ENCODE measurements at regions not wholly inside any gene's neighbourhood (a gene's known extent, or its start where the extent isn't known, plus 50 kb on each side); places are given as distances from the start of the nearest gene placed in this dataset.

DNA sequence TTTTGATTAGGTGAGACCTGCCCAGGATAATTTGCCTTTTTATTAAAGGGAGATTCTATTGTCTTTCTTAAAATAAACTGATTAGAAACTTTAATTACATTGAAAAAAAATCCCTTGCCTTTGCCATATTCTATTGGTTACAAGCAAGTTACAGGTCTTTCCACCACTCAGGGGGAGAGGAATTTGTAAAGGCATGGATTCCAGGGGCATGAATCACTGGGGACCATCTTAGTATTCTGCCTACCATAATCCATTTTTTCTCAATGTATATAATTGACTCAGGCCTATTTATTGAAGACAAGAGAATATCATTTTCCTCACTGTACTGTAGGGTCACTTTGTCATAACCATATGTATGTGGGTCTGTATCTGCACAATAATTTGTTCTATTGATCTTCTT lies 124.3 kb upstream of the PDE4B start:
- Mint-ChIP-seq H3K4me3 (no peak overlapping the region), H3K36me3 (ENCODE audit: low read depth) (no peaks in the 10 kb centered on the region; the same call in 2 of the 3 replicates), H3K9me3 (peaks cover 7% of the 10 kb centered on the region; the same call in 2 of the 3 replicates), H3K27me3 (ENCODE audit: insufficient read depth, low read depth, poor library complexity) (peaks cover 2% of the 10 kb centered on the region), H3K27ac (no peak overlapping the region), H3K4me1 (no peaks in the 10 kb centered on the region)
- no peaks in the 10 kb centered on the region for H4K20me1 ChIP-seq (replicated peaks; ENCODE audit: insufficient read depth)
- no peak overlapping the region for H2AFZ ChIP-seq
- no peaks in the 10 kb centered on the region for H3K27me3 ChIP-seq (ENCODE audit: insufficient read depth)
- H3K36me3 ChIP-seq (ENCODE audit: insufficient read depth): no peaks in the 10 kb centered on the region
- ATAC-seq (no peak), DNase-seq (ENCODE audit: low spot score) (peak; percentile 7)
- no peak overlapping the region for H3K4me3 ChIP-seq
- TF ChIP-seq POLR2AphosphoS5 (IDR thresholded peaks at IDR 0.05; ENCODE audit: low read depth) (no peak), EZH2 (IDR thresholded peaks at IDR 0.05; ENCODE audit: low read depth, unreplicated experiment) (no peak), JUNB (IDR thresholded peaks at IDR 0.05; ENCODE audit: unreplicated experiment) (no peak), NANOG (IDR thresholded peaks at IDR 0.05; ENCODE audit: borderline replicate concordance) (no peak), EZH2phosphoT487 (IDR thresholded peaks at IDR 0.05; ENCODE audit: unreplicated experiment) (no peak), ZNF331 (CRISPR knock-in tag; IDR thresholded peaks at IDR 0.05; ENCODE audit: low read depth) (no peak), STAT1 (IDR thresholded peaks at IDR 0.05; ENCODE audit: unreplicated experiment) (no peak), ZNF114 (CRISPR knock-in tag; IDR thresholded peaks at IDR 0.05) (no peak), CREB1 (CRISPR knock-in tag; IDR thresholded peaks at IDR 0.05; ENCODE audit: low read depth) (no peak)
- TF ChIP-seq, protein P1, sequence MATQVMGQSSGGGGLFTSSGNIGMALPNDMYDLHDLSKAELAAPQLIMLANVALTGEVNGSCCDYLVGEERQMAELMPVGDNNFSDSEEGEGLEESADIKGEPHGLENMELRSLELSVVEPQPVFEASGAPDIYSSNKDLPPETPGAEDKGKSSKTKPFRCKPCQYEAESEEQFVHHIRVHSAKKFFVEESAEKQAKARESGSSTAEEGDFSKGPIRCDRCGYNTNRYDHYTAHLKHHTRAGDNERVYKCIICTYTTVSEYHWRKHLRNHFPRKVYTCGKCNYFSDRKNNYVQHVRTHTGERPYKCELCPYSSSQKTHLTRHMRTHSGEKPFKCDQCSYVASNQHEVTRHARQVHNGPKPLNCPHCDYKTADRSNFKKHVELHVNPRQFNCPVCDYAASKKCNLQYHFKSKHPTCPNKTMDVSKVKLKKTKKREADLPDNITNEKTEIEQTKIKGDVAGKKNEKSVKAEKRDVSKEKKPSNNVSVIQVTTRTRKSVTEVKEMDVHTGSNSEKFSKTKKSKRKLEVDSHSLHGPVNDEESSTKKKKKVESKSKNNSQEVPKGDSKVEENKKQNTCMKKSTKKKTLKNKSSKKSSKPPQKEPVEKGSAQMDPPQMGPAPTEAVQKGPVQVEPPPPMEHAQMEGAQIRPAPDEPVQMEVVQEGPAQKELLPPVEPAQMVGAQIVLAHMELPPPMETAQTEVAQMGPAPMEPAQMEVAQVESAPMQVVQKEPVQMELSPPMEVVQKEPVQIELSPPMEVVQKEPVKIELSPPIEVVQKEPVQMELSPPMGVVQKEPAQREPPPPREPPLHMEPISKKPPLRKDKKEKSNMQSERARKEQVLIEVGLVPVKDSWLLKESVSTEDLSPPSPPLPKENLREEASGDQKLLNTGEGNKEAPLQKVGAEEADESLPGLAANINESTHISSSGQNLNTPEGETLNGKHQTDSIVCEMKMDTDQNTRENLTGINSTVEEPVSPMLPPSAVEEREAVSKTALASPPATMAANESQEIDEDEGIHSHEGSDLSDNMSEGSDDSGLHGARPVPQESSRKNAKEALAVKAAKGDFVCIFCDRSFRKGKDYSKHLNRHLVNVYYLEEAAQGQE (IDR thresholded peaks at IDR 0.05; ENCODE audit: unreplicated experiment): no peak
- TF ChIP-seq, protein P2, sequence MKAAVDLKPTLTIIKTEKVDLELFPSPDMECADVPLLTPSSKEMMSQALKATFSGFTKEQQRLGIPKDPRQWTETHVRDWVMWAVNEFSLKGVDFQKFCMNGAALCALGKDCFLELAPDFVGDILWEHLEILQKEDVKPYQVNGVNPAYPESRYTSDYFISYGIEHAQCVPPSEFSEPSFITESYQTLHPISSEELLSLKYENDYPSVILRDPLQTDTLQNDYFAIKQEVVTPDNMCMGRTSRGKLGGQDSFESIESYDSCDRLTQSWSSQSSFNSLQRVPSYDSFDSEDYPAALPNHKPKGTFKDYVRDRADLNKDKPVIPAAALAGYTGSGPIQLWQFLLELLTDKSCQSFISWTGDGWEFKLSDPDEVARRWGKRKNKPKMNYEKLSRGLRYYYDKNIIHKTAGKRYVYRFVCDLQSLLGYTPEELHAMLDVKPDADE (IDR thresholded peaks at IDR 0.05): no peak
- TF ChIP-seq, protein P3, sequence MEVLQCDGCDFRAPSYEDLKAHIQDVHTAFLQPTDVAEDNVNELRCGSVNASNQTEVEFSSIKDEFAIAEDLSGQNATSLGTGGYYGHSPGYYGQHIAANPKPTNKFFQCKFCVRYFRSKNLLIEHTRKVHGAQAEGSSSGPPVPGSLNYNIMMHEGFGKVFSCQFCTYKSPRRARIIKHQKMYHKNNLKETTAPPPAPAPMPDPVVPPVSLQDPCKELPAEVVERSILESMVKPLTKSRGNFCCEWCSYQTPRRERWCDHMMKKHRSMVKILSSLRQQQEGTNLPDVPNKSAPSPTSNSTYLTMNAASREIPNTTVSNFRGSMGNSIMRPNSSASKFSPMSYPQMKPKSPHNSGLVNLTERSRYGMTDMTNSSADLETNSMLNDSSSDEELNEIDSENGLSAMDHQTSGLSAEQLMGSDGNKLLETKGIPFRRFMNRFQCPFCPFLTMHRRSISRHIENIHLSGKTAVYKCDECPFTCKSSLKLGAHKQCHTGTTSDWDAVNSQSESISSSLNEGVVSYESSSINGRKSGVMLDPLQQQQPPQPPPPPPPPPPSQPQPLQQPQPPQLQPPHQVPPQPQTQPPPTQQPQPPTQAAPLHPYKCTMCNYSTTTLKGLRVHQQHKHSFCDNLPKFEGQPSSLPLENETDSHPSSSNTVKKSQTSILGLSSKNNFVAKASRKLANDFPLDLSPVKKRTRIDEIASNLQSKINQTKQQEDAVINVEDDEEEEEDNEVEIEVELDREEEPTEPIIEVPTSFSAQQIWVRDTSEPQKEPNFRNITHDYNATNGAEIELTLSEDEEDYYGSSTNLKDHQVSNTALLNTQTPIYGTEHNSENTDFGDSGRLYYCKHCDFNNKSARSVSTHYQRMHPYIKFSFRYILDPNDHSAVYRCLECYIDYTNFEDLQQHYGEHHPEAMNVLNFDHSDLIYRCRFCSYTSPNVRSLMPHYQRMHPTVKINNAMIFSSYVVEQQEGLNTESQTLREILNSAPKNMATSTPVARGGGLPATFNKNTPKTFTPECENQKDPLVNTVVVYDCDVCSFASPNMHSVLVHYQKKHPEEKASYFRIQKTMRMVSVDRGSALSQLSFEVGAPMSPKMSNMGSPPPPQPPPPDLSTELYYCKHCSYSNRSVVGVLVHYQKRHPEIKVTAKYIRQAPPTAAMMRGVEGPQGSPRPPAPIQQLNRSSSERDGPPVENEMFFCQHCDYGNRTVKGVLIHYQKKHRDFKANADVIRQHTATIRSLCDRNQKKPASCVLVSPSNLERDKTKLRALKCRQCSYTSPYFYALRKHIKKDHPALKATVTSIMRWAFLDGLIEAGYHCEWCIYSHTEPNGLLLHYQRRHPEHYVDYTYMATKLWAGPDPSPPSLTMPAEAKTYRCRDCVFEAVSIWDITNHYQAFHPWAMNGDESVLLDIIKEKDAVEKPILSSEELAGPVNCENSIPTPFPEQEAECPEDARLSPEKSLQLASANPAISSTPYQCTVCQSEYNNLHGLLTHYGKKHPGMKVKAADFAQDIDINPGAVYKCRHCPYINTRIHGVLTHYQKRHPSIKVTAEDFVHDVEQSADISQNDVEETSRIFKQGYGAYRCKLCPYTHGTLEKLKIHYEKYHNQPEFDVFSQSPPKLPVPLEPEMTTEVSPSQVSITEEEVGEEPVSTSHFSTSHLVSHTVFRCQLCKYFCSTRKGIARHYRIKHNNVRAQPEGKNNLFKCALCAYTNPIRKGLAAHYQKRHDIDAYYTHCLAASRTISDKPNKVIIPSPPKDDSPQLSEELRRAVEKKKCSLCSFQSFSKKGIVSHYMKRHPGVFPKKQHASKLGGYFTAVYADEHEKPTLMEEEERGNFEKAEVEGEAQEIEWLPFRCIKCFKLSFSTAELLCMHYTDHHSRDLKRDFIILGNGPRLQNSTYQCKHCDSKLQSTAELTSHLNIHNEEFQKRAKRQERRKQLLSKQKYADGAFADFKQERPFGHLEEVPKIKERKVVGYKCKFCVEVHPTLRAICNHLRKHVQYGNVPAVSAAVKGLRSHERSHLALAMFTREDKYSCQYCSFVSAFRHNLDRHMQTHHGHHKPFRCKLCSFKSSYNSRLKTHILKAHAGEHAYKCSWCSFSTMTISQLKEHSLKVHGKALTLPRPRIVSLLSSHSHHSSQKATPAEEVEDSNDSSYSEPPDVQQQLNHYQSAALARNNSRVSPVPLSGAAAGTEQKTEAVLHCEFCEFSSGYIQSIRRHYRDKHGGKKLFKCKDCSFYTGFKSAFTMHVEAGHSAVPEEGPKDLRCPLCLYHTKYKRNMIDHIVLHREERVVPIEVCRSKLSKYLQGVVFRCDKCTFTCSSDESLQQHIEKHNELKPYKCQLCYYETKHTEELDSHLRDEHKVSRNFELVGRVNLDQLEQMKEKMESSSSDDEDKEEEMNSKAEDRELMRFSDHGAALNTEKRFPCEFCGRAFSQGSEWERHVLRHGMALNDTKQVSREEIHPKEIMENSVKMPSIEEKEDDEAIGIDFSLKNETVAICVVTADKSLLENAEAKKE (CRISPR knock-in tag; IDR thresholded peaks at IDR 0.05): no peak
- TF ChIP-seq, protein P4, sequence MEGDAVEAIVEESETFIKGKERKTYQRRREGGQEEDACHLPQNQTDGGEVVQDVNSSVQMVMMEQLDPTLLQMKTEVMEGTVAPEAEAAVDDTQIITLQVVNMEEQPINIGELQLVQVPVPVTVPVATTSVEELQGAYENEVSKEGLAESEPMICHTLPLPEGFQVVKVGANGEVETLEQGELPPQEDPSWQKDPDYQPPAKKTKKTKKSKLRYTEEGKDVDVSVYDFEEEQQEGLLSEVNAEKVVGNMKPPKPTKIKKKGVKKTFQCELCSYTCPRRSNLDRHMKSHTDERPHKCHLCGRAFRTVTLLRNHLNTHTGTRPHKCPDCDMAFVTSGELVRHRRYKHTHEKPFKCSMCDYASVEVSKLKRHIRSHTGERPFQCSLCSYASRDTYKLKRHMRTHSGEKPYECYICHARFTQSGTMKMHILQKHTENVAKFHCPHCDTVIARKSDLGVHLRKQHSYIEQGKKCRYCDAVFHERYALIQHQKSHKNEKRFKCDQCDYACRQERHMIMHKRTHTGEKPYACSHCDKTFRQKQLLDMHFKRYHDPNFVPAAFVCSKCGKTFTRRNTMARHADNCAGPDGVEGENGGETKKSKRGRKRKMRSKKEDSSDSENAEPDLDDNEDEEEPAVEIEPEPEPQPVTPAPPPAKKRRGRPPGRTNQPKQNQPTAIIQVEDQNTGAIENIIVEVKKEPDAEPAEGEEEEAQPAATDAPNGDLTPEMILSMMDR (conservative IDR thresholded peaks at IDR 0.05; ENCODE audit: low read depth in 2 of 2): no peak
- H3K9me2 ChIP-seq (ENCODE audit: insufficient read depth): no peaks in the 10 kb centered on the region; the same call in 1 of the 2 replicates
- no peak overlapping the region for H3K4me2 ChIP-seq
- no peaks in the 10 kb centered on the region for H3K4me1 ChIP-seq (ENCODE audit: insufficient read depth)
- H3F3A ChIP-seq (replicated peaks; ENCODE audit: low read depth): no peaks in the 10 kb centered on the region
- H3K79me2 ChIP-seq (replicated peaks; ENCODE audit: insufficient read depth): no peaks in the 10 kb centered on the region
- H3K27ac ChIP-seq (ENCODE audit: low read depth): no peak overlapping the region
